ENCODE measurements at regions not wholly inside any gene's neighbourhood (a gene's known extent, or its start where the extent isn't known, plus 50 kb on each side); places are given as distances from the start of the nearest gene placed in this dataset.
"Not testable (repeated sequence)": the region's sequence is repeated elsewhere in the genome, so short reads cannot be mapped to it uniquely, and the experiment has no call there.

- Mint-ChIP-seq H3K4me3 (ENCODE audit: unreplicated experiment) (no peak overlapping the region), H3K27ac (ENCODE audit: unreplicated experiment) (no peak overlapping the region), H3K4me1 (ENCODE audit: unreplicated experiment) (no peaks in the 10 kb centered on the region), H3K36me3 (ENCODE audit: low read depth, unreplicated experiment) (no peaks in the 10 kb centered on the region), H3K27me3 (ENCODE audit: unreplicated experiment) (no peaks in the 10 kb centered on the region), H3K9me3 (ENCODE audit: unreplicated experiment) (no peaks in the 10 kb centered on the region)
- no peak for TF ChIP-seq CTCF (IDR thresholded peaks at IDR 0.05; ENCODE audit: unreplicated experiment)
- no peak for DNase-seq (ENCODE audit: low spot score)
These were observed 155.3 kb upstream of the CCDC196 start for GRCh38 chr14:66330916-66331315.

GRCh38 chr14:66333293-66333692 is 152.9 kb upstream of the CCDC196 start:
- DNase-seq (ENCODE audit: low spot score); H3K36me3 Mint-ChIP-seq (ENCODE audit: low read depth, unreplicated experiment); H3K4me1 Mint-ChIP-seq (ENCODE audit: unreplicated experiment); H3K4me3 Mint-ChIP-seq (ENCODE audit: unreplicated experiment); H3K27me3 Mint-ChIP-seq (ENCODE audit: unreplicated experiment); H3K9me3 Mint-ChIP-seq (ENCODE audit: unreplicated experiment); H3K27ac Mint-ChIP-seq (ENCODE audit: unreplicated experiment): not testable (repeated sequence)

GRCh38 chr14:66341239-66341638 is 144.9 kb upstream of the CCDC196 start:
- DNase-seq (ENCODE audit: low spot score): no peak
- TF ChIP-seq CTCF (IDR thresholded peaks at IDR 0.05; ENCODE audit: unreplicated experiment): no peak
- no peaks in the 10 kb centered on the region for H3K4me1 Mint-ChIP-seq (ENCODE audit: unreplicated experiment)
- no peak overlapping the region for H3K27ac Mint-ChIP-seq (ENCODE audit: unreplicated experiment)
- no peaks in the 10 kb centered on the region for H3K36me3 Mint-ChIP-seq (ENCODE audit: low read depth, unreplicated experiment)
- H3K4me3 Mint-ChIP-seq (ENCODE audit: unreplicated experiment): no peak overlapping the region
- H3K27me3 Mint-ChIP-seq (ENCODE audit: unreplicated experiment): no peaks in the 10 kb centered on the region
- H3K9me3 Mint-ChIP-seq (ENCODE audit: unreplicated experiment): no peaks in the 10 kb centered on the region

GRCh38 chr14:66345986-66346385 is 140.2 kb upstream of the CCDC196 start:
- no peak overlapping the region for H3K4me3 Mint-ChIP-seq (ENCODE audit: unreplicated experiment)
- H3K36me3 Mint-ChIP-seq (ENCODE audit: low read depth, unreplicated experiment): no peaks in the 10 kb centered on the region
- no peaks in the 10 kb centered on the region for H3K27me3 Mint-ChIP-seq (ENCODE audit: unreplicated experiment)
- H3K4me1 Mint-ChIP-seq (ENCODE audit: unreplicated experiment): no peaks in the 10 kb centered on the region
- TF ChIP-seq CTCF (IDR thresholded peaks at IDR 0.05; ENCODE audit: unreplicated experiment): no peak
- no peak for DNase-seq (ENCODE audit: low spot score)
- H3K9me3 Mint-ChIP-seq (ENCODE audit: unreplicated experiment): no peaks in the 10 kb centered on the region
- no peak overlapping the region for H3K27ac Mint-ChIP-seq (ENCODE audit: unreplicated experiment)

GRCh38 chr14:66351310-66351709 is 134.9 kb upstream of the CCDC196 start:
- H3K4me1 Mint-ChIP-seq (ENCODE audit: unreplicated experiment): no peaks in the 10 kb centered on the region
- DNase-seq (ENCODE audit: low spot score): no peak
- no peak overlapping the region for H3K4me3 Mint-ChIP-seq (ENCODE audit: unreplicated experiment)
- TF ChIP-seq CTCF (IDR thresholded peaks at IDR 0.05; ENCODE audit: unreplicated experiment): no peak
- no peak overlapping the region for H3K27ac Mint-ChIP-seq (ENCODE audit: unreplicated experiment)
- H3K27me3 Mint-ChIP-seq (ENCODE audit: unreplicated experiment): no peaks in the 10 kb centered on the region
- no peaks in the 10 kb centered on the region for H3K9me3 Mint-ChIP-seq (ENCODE audit: unreplicated experiment)
- no peaks in the 10 kb centered on the region for H3K36me3 Mint-ChIP-seq (ENCODE audit: low read depth, unreplicated experiment)

GRCh38 chr14:66359500-66359899 is 126.7 kb upstream of the CCDC196 start:
- H3K27me3 Mint-ChIP-seq (ENCODE audit: unreplicated experiment): peaks cover 7% of the 10 kb centered on the region

More at GRCh38 chr14:66359500-66359899, 126.7 kb upstream of the CCDC196 start:
- Mint-ChIP-seq H3K9me3 (ENCODE audit: unreplicated experiment) (no peaks in the 10 kb centered on the region), H3K4me3 (ENCODE audit: unreplicated experiment) (no peak overlapping the region), H3K27ac (ENCODE audit: unreplicated experiment) (no peak overlapping the region), H3K36me3 (ENCODE audit: low read depth, unreplicated experiment) (no peaks in the 10 kb centered on the region), H3K4me1 (ENCODE audit: unreplicated experiment) (peaks cover 3% of the 10 kb centered on the region)
- peak; percentile 35 for DNase-seq (ENCODE audit: low spot score)
- peak; percentile 96 for TF ChIP-seq CTCF (IDR thresholded peaks at IDR 0.05; ENCODE audit: unreplicated experiment)
